Adrenal gland (tissue), 9 donors: ENCODE measurements at regions not wholly inside any gene's neighbourhood (a gene's known extent, or its start where the extent isn't known, plus 50 kb on each side); places are given as distances from the start of the nearest gene placed in this dataset.

ENCODE experiments used
- DNase-seq, 7 donors: peaks; one replicate each; pipeline ENCODE4 v3.0.0-alpha.2; 2019 to 2020
- H3K27ac ChIP-seq, 5 donors: fragments of 200-600 bp; sonication (generic) in 4 of 5; 1 replicate in 3 of 5; 2 replicates in 2 of 5; pipeline versions ENCODE4 v1.5.1 to v1.8.0; 2016 to 2020; ENCODE audit warnings: mild to moderate bottlenecking in 1 of 5
- H3K27me3 ChIP-seq: fragments of 200-600 bp; 2 replicates; pipeline ENCODE4 v1.8.0; 2021
- H3K36me3 ChIP-seq, 2 donors: fragments of 200-600 bp; replicated peaks in 1 of 2; 1 replicate in 1 of 2; 2 replicates in 1 of 2; pipeline versions ENCODE4 v1.5.1 to v1.8.0; 2018 to 2022
- H3K4me1 ChIP-seq, 2 donors: fragments of 200-600 bp; replicated peaks in 1 of 2; 1 replicate in 1 of 2; 2 replicates in 1 of 2; pipeline versions ENCODE4 v1.5.1 to v1.8.0; 2018 to 2021
- H3K4me3 ChIP-seq, 4 donors: fragments of 200-600 bp; sonication (generic) in 3 of 4; one replicate each; pipeline ENCODE4 v1.5.1; 2016 to 2018
- H3K9me3 ChIP-seq, 3 donors: fragments of 200-600 bp; sonication (generic) in 1 of 3; replicated peaks in 1 of 3; 1 replicate in 2 of 3; 2 replicates in 1 of 3; pipeline versions ENCODE4 v1.5.1 to v1.8.0; 2016 to 2021
- POLR2A ChIP-seq, 2 donors: fragments of 450-650 bp; IDR thresholded peaks; one replicate each; pipeline ENCODE4 v1.6.1; 2017; ENCODE audit warnings: antibody characterized with exemption in 2 of 2, mild to moderate bottlenecking in 2 of 2, moderate library complexity in 1 of 2
- WGBS, 4 donors: extraction: QIAGEN DNeasy Blood & Tissue Kit in 2 of 4; methylation state at CpG; one replicate each; pipeline versions ENCODE4 v1.1.5 to v1.1.7; 2013 to 2017; 5-methylcytosine and 5-hydroxymethylcytosine counted together
- intact Hi-C, 2 donors: fragments of 100-400 bp; cut with DNase I; formaldehyde crosslinking; loops; one replicate each; pipeline versions ENCODE4 v1.14.1 to v1.15.0; 2022 to 2023
- TF ChIP-seq, protein P1 (sequence below), 6 experiments: fragments of 450-650 bp in 4 of 6; fragments of 200-600 bp in 2 of 6; sonication (generic) in 1 of 6; IDR thresholded peaks; 1 replicate in 5 of 6; 2 replicates in 1 of 6; pipeline versions ENCODE4 v1.5.1 to v1.8.0; 2016 to 2021; ENCODE audit warnings: antibody characterized with exemption in 6 of 6, mild to moderate bottlenecking in 2 of 6, moderate library complexity in 1 of 6
- donor health status: healthy with polysubstance abuse.
- donor health status: Bipolar disorder and iron deficiency.
- donor health status: DM: yes; HTN: yes; CAD: no.
- donor health status: DM: no; HTN: no; CAD: no.
- donor health status: DM: no; HTN: no; CAD: no.

DNA sequence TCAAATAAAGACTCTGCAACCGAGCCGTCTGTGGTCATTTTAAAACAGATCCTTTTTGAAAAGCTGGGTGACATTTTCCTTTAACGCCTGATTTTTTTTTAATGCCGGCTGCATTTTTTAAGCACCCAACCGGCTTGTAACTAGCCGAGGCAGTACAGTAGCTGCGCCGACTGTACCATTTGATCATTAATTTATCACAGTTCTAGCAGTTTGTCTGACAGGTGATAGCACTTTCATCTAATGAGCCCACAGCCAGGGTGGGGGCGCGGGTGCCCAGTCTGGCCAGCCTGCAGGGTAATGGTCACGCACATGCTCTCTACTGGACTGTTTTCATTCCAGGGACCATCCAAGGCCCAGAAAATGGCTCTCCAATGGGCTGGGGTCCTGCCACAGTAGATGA lies 68.8 kb downstream of the IRX5 start:
- intact Hi-C loops, result no loop called here
- TF ChIP-seq, protein P1, sequence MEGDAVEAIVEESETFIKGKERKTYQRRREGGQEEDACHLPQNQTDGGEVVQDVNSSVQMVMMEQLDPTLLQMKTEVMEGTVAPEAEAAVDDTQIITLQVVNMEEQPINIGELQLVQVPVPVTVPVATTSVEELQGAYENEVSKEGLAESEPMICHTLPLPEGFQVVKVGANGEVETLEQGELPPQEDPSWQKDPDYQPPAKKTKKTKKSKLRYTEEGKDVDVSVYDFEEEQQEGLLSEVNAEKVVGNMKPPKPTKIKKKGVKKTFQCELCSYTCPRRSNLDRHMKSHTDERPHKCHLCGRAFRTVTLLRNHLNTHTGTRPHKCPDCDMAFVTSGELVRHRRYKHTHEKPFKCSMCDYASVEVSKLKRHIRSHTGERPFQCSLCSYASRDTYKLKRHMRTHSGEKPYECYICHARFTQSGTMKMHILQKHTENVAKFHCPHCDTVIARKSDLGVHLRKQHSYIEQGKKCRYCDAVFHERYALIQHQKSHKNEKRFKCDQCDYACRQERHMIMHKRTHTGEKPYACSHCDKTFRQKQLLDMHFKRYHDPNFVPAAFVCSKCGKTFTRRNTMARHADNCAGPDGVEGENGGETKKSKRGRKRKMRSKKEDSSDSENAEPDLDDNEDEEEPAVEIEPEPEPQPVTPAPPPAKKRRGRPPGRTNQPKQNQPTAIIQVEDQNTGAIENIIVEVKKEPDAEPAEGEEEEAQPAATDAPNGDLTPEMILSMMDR (IDR thresholded peaks at IDR 0.05), result no peak
- no peak for TF ChIP-seq POLR2A (IDR thresholded peaks at IDR 0.05)
- 39 to 69% (median 65%) methylated on average over 9 to 11 of the region's 11 CpGs for WGBS, 4 donors
- no peak for DNase-seq
- no peaks in the 10 kb centered on the region for H3K9me3 ChIP-seq
- no peak overlapping the region for H3K4me3 ChIP-seq
- no peaks in the 10 kb centered on the region for H3K4me1 ChIP-seq
- H3K27me3 ChIP-seq, result peaks cover 24% of the 10 kb centered on the region
- H3K36me3 ChIP-seq, result no peaks in the 10 kb centered on the region
- H3K27ac ChIP-seq, result no peak overlapping the region

- Histone ChIP-seq H3K4me3 (no peak overlapping the region), H3K36me3 (no peaks in the 10 kb centered on the region), H3K27me3 (peaks cover 24% of the 10 kb centered on the region), H3K9me3 (no peaks in the 10 kb centered on the region), H3K4me1 (no peaks in the 10 kb centered on the region), H3K27ac (no peak overlapping the region)
- intact Hi-C loops, result no loop called here
- TF ChIP-seq POLR2A (IDR thresholded peaks at IDR 0.05), result no peak
- TF ChIP-seq, protein P1 (IDR thresholded peaks at IDR 0.05), result no peak
- DNase-seq, result no peak
- WGBS, 4 donors, result 57 to 70% (median 61%) methylated on average over 3 to 4 of the region's 4 CpGs
Observed at GRCh38 chr16:55000595-55000994, 69.9 kb downstream of the IRX5 start.

DNA sequence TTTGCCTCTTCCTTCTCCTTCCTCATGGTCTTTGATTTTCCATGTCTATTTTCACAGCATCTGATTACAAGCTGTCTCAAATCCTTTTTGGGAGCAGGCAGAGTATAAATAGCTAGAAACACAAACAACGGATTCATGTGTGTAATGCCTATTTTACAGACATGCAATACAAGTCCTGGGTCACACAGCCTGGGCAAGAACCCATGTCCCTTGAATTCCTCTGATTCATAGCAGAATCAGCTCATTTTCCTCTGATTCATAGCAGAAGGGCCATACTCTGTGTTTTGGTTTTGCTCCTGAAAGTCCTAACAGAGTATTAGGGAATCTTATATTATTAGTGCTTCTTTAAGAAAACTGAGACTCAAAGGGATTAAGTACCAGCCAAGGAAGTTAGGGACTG lies 71.3 kb downstream of the IRX5 start:
- no peaks in the 10 kb centered on the region for H3K4me1 ChIP-seq
- no peak for DNase-seq
- H3K36me3 ChIP-seq, result no peaks in the 10 kb centered on the region
- H3K4me3 ChIP-seq, result no peak overlapping the region
- no peak for TF ChIP-seq POLR2A (IDR thresholded peaks at IDR 0.05)
- TF ChIP-seq, protein P1 (IDR thresholded peaks at IDR 0.05), result no peak
- H3K27ac ChIP-seq, result no peak overlapping the region
- H3K9me3 ChIP-seq, result no peaks in the 10 kb centered on the region
- peaks cover 24% of the 10 kb centered on the region for H3K27me3 ChIP-seq
- intact Hi-C loops, result no loop called here
- WGBS, 4 donors, result 68 to 84% (median 77%) methylated on average over 1 of the region's 1 CpG

DNA sequence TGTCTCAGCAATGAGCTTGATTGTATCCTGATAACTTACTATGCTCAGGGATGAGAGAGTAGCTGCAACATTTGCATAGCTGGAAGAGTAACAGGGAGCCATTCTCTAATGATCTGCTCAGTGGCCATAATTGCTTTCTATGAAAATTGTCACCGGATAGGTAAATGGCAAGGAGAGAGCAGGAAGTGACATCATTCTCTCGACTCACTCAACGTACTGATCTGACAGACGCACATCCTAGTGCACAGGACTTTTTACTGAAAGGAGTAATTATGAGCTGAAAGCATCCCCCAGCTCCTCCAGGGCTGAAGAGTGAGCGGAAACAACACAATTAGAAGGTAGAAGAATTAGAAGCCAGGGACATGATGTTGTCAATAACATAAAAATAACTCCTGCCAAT lies 71.8 kb downstream of the IRX5 start:
- 54 to 79% (median 59%) methylated on average over 5 of the region's 5 CpGs for WGBS, 4 donors
- no peak for DNase-seq
- intact Hi-C loops, result no loop called here
- H3K27me3 ChIP-seq, result peaks cover 21% of the 10 kb centered on the region
- H3K9me3 ChIP-seq, result no peaks in the 10 kb centered on the region
- no peaks in the 10 kb centered on the region for H3K4me1 ChIP-seq
- no peak overlapping the region for H3K4me3 ChIP-seq
- H3K27ac ChIP-seq, result no peak overlapping the region
- TF ChIP-seq POLR2A (IDR thresholded peaks at IDR 0.05), result no peak
- TF ChIP-seq, protein P1 (IDR thresholded peaks at IDR 0.05), result no peak
- no peaks in the 10 kb centered on the region for H3K36me3 ChIP-seq
